ENCODE measurements at regions not wholly inside any gene's neighbourhood (a gene's known extent, or its start where the extent isn't known, plus 50 kb on each side); places are given as distances from the start of the nearest gene placed in this dataset.

DNA sequence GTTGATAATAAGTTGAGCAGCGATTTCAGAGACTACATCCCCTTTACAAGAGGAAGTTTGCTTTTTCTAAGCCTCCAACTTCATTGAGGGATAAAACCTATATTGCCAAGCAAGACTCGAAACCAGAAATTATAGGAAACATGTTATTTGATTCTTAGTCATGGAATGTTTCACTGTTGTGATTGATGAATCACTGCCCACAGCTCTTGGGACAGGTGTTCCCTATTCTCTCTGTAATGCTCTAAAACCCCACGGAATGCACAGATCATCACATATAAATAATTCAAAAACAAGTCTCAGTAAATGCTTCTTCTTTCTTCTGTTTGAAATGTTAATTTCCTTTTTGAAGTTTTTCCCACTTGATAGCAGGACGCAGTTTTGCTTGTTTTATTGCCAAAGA lies 809.5 kb upstream of the GOT2 start:
- TF ChIP-seq POLR2A (IDR thresholded peaks at IDR 0.05): no peak
- TF ChIP-seq CTCF (IDR thresholded peaks at IDR 0.05): no peak
